Glomerular visceral epithelial cell (primary cell): ENCODE measurements at regions not wholly inside any gene's neighbourhood (a gene's known extent, or its start where the extent isn't known, plus 50 kb on each side); places are given as distances from the start of the nearest gene placed in this dataset.
"Not testable (repeated sequence)": the region's sequence is repeated elsewhere in the genome, so short reads cannot be mapped to it uniquely, and the experiment has no call there.

Source experiments
- DNase-seq: peaks from one replicate; pipeline ENCODE4 v3.0.0-alpha.2; 2016; ENCODE audit errors: extremely low spot score

- no peak for DNase-seq
These were observed 466.7 kb upstream of the TENM3 start for GRCh38 chr4:181776264-181777054.

GRCh38 chr4:181777518-181777917, 465.7 kb upstream of the TENM3 start:
- no peak for DNase-seq

GRCh38 chr4:181784881-181785280, 458.3 kb upstream of the TENM3 start:
- no peak for DNase-seq

GRCh38 chr4:181792641-181793040, 450.6 kb upstream of the TENM3 start:
- DNase-seq = no peak

- no peak for DNase-seq
These were observed 450.1 kb upstream of the TENM3 start for GRCh38 chr4:181793096-181793495.

- DNase-seq = peak; percentile 80
These were observed 446.7 kb upstream of the TENM3 start for GRCh38 chr4:181796502-181796901.

GRCh38 chr4:181798536-181798935, 444.7 kb upstream of the TENM3 start:
- no peak for DNase-seq

- DNase-seq = no peak
These were observed 443.6 kb upstream of the TENM3 start for GRCh38 chr4:181799561-181800069.

- DNase-seq = no peak
These were observed 441.0 kb upstream of the TENM3 start for GRCh38 chr4:181802207-181802606.

- no peak for DNase-seq
These were observed 435.4 kb upstream of the TENM3 start for GRCh38 chr4:181807771-181808170.

GRCh38 chr4:181810711-181811110, 432.5 kb upstream of the TENM3 start:
- DNase-seq = no peak

- not testable (repeated sequence) for DNase-seq
These were observed 431.7 kb upstream of the TENM3 start for GRCh38 chr4:181811550-181811949.

- no peak for DNase-seq
These were observed 423.3 kb upstream of the TENM3 start for GRCh38 chr4:181819946-181820345.

GRCh38 chr4:181820553-181820952, 422.6 kb upstream of the TENM3 start:
- no peak for DNase-seq

GRCh38 chr4:181821039-181822004, 421.9 kb upstream of the TENM3 start:
- no peak for DNase-seq

GRCh38 chr4:181822005-181822375, 421.2 kb upstream of the TENM3 start:
- DNase-seq = no peak

- no peak for DNase-seq
These were observed 420.0 kb upstream of the TENM3 start for GRCh38 chr4:181823183-181823582.

- DNase-seq = no peak
These were observed 419.6 kb upstream of the TENM3 start for GRCh38 chr4:181823645-181824044.

GRCh38 chr4:181825564-181825963, 417.6 kb upstream of the TENM3 start:
- no peak for DNase-seq

- no peak for DNase-seq
These were observed 416.0 kb upstream of the TENM3 start for GRCh38 chr4:181827246-181827645.

GRCh38 chr4:181830404-181831035, 412.7 kb upstream of the TENM3 start:
- no peak for DNase-seq

GRCh38 chr4:181834071-181834470, 409.1 kb upstream of the TENM3 start:
- DNase-seq = no peak
